NCI-H345 (cell line): ENCODE measurements at regions not wholly inside any gene's neighbourhood (a gene's known extent, or its start where the extent isn't known, plus 50 kb on each side); places are given as distances from the start of the nearest gene placed in this dataset.

ENCODE experiments used
- DNase-seq: peaks from one replicate; lab custom pipeline; 2025; lab: John Stamatoyannopoulos, UW

DNA sequence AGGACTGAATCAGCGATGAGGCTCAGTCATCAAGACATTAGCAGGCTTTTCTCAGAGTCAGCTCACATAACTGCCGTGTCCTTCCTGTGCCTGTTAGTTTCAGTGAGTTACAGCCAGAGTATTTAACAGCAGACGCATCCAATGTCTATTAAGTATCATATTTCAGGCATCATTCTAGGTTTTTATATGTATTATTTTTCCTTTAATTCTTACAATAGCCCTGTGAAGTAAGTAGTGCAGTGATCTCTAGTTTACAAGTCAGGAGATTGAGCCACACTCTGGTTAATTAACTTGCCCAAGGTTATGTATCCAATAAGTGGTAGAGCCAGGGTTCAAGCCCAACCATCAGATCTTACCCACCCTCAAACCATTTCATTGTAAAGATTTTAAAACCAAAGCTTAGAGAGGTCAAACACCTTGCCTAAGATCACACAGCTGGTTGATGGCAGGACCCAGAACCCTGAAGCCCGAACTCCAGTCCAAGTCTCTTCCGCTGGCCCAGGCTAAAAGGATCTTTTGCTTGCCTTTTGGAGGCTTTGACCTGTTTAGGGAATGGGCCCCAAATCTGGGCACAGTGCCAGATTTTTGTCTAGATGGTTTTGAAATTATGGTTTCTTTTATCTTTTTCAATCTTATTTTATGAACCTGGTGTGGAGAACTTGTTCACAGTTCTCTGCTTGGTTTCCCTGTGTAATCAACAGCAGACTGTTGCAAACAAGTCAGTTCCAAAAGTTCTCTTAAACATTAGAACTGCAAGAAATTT lies 261.2 kb upstream of the CLINT1 start:
- DNase-seq: no peak

DNA sequence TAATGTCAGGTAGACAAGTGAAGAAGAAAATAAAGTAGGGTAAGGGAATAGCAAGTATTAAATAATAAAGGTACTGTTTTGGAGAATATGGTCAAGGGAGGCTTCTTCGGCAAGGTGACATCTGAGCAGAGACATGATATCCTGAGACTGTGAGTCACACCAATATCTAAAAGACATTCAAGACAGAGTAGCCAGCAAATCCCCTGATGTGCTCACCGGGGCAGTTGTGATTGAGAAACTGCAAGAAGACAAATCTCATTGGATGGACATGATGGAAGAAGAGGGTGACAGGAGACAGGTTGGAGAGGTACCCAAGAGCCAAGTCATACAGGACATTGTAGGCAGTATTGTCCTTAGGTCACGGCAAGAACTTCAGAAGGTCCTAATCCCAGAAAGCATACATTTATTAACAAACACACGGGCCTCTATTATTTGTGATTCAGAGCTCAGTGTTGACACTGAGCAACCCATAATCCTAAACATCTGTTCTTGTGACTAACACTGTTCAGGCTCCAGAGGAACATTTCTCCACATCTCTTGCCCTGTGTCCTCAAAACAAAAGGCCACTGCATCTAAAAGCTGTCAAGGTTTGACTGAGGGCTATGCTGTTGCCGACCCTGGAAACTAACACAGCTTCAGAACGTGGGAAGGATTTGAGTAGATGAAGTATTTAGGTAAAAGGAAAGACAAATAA lies 258.7 kb upstream of the CLINT1 start:
- DNase-seq: no peak

DNA sequence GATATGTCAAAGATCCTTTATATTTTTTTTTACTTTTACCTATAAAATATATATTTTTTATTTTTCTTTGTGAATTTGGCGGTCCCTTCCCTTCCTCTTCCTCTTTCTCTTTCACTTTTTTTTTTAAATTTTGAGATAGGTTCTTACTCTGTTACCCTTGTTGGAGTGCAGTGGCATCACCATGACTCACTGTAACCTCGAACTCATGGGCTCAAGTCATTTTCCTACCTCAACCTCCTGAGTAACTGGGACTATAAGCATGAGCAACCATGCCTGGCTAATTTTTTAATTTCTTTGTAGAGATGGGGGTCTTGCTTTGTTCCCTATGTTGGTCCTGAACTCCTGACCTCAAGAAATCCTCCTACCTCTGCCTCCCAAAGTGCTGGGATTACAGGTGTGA lies 258.0 kb upstream of the CLINT1 start:
- DNase-seq: no peak

DNA sequence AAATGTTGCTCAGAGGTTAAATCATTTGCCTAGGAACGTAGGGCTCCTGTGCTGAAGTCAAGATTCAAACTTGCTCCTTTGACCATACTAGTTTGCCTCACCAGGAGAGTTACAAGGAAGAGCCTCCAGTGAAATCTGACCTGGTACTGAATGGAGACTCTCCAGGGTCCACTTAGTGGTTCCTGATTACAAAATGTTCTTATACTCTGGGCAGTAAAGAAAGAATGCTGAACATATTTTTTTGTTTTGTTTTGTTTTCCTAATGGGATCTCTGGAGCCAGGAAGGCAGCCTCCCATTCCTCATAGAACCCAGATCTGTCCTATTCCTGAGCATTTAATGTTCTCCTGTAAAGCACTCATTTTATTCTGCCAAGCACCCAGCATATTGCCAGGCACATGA lies 256.5 kb upstream of the CLINT1 start:
- no peak for DNase-seq

DNA sequence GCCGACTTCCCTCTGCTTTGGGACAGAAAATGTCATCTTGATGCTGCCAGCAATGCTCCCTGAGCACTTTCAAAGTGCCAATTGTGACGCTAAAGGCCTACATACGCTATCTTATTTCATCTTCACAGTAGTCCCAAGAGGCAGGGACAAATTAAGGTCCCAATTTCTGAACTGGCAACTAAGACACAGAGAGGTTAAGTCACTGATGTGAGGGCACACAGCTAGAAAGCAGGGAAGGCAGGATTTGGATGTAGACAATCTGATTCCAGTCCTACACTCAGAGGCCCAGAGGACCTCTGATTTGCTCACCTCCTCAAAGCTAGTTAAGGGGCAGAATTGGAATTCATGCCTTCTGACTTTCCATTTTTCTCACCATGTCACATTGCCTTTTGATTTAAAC lies 249.2 kb upstream of the CLINT1 start:
- DNase-seq: no peak

DNA sequence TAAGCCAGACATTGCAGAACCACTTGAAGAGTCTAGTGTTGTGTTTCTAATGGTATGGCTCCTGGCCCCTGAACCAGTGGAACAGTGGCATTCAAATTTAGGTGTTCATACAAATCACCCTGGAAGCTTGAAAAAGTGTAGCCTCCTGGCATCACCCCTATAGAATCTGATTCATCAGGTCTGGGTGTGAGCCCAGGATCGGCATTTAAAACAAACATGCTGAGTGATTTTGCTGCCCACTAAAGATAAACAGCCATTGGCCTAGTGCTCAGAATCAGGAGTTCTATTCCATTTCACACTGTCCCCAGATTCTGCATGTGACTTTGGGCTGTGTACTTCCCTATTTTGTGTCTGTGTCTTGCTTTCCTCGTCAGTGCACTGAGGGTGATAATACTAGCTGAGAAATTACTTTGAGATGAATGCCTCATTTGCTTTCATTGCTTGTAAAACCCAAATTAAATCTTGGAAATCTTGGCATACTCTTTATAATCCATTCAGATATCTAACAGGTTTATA lies 241.5 kb upstream of the CLINT1 start:
- no peak for DNase-seq

DNA sequence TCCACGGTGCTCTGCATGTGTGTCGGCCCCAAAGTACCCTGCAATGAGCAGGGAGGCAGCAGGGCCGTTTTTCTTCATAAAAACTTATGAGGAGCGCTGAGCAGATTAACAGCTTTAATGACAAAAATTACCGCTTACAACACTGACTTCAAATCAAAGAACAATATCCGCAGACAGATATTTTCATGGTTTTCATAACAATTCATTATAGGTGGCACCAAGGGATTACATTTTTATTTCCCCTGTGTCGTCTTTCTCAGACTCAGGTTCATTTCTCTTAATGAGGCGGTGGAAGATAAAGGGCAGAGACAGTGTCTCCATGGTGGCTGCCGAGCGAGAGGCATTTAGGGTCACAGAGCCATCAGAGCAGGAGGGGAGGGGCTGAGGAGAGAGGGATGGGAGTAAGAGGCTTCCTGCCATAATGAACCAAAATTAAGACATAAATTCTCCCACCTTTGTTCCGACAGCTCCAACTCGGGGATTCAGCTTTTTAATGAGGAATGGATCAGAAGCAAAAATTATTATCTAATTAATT lies 240.7 kb upstream of the CLINT1 start:
- no peak for DNase-seq

DNA sequence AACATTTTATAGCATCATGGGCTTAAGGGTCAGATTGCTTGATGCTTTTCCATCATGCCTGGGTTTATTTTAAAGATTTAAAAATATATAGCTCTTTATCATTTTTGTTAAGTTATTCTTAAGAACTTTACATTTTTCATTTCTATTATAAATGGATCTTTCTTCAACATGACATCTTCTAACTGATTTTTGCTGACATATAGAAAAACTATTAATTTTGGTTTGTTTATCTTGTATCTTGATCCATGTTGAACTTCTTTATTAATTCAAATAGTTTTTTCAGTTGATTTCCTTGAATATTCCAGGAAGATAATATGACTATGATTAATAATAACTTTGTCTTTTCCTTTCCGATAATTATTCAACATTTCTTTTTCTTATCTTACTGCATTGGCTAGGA lies 237.9 kb upstream of the CLINT1 start:
- no peak for DNase-seq

DNA sequence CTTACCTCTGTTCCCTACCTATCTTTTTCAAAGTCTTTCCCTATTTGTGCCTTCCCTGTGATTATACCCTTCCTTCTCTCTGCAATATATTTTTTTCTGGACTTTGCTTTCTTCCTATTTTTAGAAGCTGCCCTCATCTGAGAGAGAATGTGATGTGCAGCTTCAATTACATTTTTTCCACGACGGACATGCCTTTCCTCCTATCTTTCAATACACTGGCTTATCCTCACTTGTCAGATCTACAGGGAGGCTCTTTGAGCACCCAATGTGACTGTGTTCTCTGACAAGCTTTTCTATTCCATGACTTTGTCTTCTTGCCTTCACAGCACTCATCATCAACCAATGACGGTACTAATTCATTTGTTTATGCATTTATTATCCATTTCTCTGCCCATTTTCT lies 227.9 kb upstream of the CLINT1 start:
- DNase-seq: no peak

DNA sequence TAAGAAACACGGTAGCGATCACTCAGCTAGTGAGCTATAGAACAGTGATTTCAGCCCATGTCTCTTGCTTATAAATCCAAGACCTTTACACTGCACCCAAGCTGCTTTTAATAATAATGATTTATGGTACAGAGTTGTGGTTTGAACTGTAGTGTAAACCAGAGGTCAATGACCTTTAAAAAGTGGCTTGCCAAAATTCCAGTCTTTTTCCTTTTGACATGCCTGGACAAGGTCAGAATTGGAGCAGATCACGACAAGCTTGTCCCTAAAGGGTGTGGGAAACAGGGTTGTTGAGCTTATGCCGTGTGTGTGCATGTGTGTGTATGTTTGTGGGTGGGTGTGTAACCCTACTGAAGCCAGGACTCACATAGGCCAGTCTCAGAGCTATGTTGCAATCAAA lies 225.3 kb upstream of the CLINT1 start:
- no peak for DNase-seq

DNA sequence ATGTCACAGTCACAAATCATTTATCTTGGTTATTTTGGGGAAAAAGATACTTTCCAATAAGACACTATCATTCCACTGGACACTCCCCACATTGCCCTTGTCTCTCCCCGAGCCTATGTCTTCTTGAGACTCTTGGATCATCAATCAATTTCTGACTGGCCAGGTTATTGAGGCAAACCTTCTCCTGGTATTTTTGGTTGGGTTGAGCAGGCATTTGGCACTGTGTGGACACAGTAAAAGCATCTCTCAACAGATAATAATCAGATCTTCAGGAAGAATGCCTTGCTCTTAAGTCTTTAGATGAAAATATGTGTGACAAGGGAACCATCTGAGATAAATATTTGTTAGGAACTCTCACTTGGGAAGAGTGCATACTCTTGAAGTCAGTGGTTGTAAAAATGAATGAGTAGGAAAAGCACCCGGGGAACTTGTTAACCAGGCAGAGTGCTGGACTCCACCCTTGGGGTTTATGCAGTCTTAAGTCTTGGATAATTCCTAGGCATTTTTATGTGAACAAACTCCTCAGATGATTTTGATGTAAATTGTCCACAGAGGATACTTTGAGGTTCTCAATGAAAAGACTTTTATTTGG lies 223.8 kb upstream of the CLINT1 start:
- no peak for DNase-seq

DNA sequence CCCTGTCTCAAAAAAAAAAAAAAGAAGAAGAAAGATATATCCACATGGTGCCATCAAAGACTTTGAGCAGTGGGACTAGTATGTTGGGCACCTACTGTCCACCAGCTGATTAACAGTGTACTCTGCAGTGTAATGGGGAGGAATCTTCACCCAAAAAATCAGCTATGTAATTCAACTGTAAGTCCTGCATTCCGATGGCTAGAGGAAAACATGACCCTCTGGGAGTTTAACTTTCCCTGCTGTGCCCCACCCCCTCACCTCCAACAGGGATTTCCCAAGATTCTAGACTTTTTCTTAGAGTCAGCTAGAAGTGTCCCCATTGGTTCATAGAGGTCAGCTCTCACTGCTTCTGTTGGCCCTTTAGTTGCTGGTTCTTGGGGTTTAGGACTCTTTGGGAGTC lies 221.2 kb upstream of the CLINT1 start:
- no peak for DNase-seq

DNA sequence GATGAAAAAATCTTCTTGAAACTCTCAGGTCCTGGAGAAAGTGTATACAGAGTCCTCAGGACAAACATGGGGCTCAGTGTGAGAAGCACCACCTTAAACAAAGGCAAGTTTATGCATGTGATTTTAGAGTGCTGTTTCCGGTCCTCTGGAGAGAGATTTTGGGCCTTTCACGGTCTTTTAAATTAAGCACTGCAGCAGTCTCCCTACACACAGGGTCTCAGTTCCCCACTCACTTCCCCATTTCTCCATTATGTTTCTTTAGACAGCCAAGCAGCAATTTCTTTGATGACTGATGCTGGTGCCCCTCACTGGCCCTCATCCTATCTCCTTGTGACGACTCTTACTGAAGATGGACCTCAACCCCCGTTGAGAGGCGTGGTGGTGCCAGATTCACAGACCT lies 220.2 kb upstream of the CLINT1 start:
- no peak for DNase-seq

DNA sequence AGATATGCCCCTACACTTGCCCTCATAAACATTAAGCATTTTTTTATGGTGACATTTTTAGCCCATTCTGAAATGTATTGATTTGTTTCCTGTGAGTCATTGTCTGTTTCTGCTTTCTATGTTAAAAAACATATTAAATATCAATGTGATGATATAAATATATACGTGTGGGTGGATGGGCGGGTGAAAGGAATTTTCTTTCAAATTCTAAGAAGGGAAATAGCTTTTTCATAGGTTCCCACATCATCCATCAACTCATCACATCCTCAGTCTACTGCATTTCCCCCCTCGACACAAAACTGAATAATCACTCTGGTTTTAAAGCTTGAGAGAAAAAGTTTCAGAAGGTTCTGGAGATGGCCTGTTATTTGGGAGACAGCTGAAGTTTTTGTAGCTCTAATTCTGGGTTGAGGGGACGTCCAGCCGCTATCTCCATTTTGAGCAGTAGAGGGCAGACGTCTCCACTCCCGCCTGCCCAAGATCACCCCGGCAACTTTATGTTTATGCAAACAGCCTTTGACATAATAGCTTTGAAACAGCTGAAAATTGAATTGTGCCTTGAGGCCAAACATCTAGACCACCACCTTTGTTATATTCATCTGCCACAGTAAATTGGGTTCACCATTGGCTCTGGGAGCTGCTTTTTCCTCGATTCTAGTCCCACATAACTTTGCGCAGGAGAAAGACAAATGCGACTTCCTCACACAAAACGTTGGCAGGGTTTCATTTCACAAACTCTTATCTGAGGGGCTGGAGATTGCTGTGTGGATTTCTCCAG lies 216.2 kb upstream of the CLINT1 start:
- peak; percentile 55 for DNase-seq

DNA sequence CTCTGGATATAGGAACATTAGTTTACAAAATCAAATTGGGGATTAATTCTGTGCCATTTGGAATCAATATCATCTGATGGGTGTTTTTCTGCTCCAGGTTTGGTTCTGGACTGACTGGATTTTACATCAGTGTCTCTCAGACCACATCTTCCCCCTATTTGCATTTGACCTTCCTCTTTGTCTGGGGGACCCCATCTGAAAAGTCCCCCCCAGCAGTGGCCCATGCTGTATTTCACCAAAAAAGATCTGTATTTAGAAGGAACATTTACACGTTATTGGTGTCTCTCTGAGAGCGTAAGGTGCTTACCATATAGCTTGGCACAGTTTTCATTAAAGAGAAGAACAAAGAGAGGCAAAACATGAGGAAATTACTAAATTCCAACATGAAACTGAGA lies 215.6 kb upstream of the CLINT1 start:
- DNase-seq: no peak

DNA sequence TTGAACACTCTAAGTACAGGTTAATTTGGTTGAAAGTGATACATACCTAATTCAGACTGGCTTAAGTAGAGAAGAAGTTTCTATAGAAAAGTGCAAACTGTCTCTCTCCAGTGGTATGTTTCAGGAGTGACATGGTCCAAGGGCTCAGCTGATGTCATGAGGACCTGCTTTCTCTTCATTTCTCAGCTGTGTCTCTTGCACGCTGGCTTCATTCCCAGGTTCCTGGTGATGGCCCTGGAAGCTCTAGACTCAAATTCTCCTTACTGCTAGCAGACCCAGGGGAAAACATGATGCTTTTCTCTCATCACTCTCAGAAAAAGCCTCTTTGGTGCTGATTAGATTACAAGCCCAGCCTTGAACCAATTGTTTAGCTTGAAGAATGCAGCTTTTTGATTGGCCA lies 211.9 kb upstream of the CLINT1 start:
- DNase-seq: no peak

DNA sequence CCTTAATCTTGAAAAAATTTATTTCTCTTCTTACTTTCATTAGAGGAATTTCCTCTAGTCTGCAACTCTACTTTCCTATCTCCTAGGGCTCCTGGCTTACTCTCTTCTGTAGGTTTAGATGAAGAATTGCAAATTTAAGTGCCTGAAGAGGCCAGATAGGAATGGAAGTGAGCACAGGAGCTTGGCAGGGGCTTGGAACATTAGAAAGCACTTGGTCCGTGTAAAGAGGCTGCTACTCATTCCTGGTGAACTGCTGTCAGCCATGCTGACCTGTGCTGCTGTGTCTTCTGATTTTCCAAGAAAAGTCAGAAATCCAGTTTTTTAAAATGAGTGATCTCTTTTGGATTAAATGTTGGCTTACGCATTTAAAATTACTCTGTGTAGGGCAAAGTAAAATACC lies 210.9 kb upstream of the CLINT1 start:
- DNase-seq: no peak

DNA sequence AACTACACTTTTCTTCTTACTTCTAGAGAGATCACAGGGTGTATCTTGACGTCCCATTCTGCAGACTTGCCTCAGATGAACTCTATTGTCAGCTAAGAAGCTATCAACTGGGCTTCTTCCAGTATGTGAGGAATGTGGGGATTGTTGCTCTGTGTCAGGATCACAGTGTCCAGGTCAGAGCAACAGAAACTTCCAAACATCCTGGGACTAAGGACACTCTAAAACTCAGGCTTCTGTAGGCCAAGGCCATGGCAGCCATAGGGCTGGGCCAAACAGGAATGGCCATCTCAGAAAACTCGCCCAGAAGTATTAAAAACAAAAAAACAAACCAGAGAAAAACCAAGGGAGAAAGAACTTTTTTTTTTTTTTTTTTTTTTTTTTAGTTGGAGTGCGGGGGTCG lies 210.0 kb upstream of the CLINT1 start:
- DNase-seq: no peak

DNA sequence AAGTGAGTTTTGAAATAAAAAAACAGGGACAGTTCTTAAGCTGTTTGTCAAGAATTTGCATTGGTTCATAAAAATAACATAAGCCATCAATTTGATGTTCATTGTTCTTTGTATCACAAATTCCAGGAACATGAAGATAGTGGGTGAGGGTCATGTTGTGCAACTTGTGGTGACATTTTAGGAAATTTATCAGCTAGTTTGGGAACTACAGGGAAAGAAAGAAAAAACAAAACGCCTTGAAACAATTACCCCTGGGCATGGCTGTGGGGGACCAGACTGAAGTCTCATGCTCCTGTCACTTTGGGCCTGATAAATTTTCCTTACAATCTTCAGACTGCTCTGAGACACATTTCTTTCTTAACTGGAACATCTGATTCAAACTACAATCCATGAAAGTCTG lies 207.1 kb upstream of the CLINT1 start:
- DNase-seq: no peak

DNA sequence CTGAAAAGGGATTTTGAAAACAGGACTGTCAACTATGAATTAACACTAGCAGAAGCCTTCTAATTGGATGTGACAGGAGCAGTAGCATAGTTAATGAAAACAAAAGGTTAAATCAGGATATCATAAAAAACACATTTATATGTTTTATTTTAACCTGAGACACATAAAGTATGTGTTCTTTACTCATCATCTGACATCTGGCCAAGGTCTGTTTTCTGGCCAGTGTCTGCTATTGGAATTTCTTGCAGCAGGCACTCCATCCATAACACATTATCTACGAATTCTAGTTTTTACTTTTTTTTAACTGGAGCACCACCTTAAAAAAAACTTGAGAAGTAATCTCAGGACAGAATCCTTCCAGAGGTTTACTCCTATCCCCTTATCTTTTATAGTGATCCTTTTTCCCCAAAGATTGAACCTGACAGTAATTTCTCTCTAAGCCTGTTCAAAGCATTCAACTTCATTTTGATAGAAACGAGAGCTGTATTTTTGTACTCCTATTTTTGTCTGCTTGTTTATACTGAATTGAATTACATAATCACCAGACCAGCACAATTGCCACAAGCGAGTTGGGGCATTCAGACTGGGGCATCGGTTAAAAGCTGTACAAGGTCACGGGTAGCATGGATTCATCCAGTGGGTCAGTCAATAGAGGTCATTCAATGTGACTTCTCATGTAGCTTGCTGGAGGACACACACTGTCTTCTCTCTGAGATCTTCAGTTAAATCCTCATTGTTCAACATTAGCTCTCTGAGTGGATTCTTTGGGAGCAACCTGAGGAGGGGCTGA lies 205.6 kb upstream of the CLINT1 start:
- DNase-seq: no peak

DNA sequence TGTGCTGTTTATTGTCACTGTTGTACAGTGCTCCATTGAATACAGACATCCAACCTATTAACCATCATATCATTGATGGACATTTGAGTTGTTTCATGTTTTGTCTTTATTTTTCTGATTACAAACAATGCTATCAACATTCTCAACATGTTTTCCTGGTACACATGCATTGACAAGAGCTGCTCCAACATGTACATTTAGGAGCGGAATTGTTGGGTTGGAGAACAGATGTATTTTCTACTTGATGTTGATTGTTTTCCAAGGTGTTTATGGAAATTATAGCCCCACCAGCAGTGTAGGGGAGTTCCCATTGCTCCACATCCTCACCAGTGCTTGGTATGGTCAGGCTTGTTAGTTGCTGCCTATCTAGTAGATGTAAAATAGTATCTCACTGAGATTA lies 204.1 kb upstream of the CLINT1 start:
- no peak for DNase-seq
